H1 (cell line): ENCODE measurements at regions not wholly inside any gene's neighbourhood (a gene's known extent, or its start where the extent isn't known, plus 50 kb on each side); places are given as distances from the start of the nearest gene placed in this dataset.

Experiments
- POLR2A ChIP-seq, 2 experiments: IDR thresholded peaks; 1 replicate in 1 of 2; 2 replicates in 1 of 2; pipeline ENCODE4 v1.6.1; 2011; ENCODE audit warnings: low read depth in 2 of 2, low read length in 2 of 2, mild to moderate bottlenecking in 2 of 2; ENCODE audit errors: control extremely low read depth in 1 of 2
- RAD21 ChIP-seq, 2 experiments: IDR thresholded peaks in 1 of 2; conservative IDR thresholded peaks in 1 of 2; 2 replicates each; pipeline ENCODE4 v1.6.1; 2011; ENCODE audit warnings: low read depth in 2 of 2, low read length in 2 of 2, improper control_type of control experiment in 1 of 2, inconsistent platforms in 1 of 2, mild to moderate bottlenecking in 1 of 2, moderate library complexity in 1 of 2

DNA sequence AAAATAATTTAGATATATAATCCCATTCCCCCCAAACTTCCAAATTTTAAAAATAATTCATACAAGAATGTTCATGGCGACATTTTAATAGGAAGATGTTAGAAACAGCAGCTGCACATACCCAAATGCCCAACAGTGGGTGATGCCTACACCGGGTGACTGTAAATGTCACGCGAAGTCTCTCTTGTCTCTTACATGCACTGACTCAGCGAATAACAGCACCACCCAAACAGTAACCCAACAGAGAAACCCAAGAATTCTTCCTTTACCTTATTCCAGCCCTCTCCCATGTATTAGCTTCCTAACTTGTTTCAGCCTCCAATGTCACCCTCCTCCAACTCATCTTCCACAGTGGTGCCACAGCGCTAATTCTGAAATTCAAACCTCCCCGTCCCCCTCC lies 74.5 kb upstream of the E2F3 start:
- no peak for TF ChIP-seq RAD21 (IDR thresholded peaks at IDR 0.05 in 1 of 2, conservative IDR thresholded peaks at IDR 0.05 in 1 of 2; ENCODE audit: low read depth in 2 of 2, low read length in 2 of 2)
- no peak for TF ChIP-seq POLR2A (IDR thresholded peaks at IDR 0.05; ENCODE audit: control extremely low read depth in 1 of 2, low read depth in 2 of 2, low read length in 2 of 2)
